ENCODE measurements at regions not wholly inside any gene's neighbourhood (a gene's known extent, or its start where the extent isn't known, plus 50 kb on each side); places are given as distances from the start of the nearest gene placed in this dataset.

- TF ChIP-seq FOSL2 (IDR thresholded peaks at IDR 0.05) = no peak
- no peak for TF ChIP-seq FOSL2 (CRISPR knock-in tag; IDR thresholded peaks at IDR 0.05)
- no peak for TF ChIP-seq PBX3 (IDR thresholded peaks at IDR 0.05)
- TF ChIP-seq RFX5 (IDR thresholded peaks at IDR 0.05) = no peak
Measured at GRCh38 chr3:10695595-10696285, 120.3 kb upstream of the SLC6A11 start.
